Omental fat pad (tissue), 3 donors: ENCODE measurements at regions not wholly inside any gene's neighbourhood (a gene's known extent, or its start where the extent isn't known, plus 50 kb on each side); places are given as distances from the start of the nearest gene placed in this dataset. TPM values are rescaled to one million over a fixed set of nuclear protein-coding genes. Genes with fewer than 3 reads are reported as not detected.

Experiments
- ATAC-seq: fragments of 150-250 bp; one replicate; pipeline ENCODE4 v1.9.1; 2016; ENCODE audit warnings: mild to moderate bottlenecking, moderate library complexity; ENCODE audit not compliant: low FRiP score
- DNase-seq: peaks from one replicate; pipeline ENCODE4 v3.0.0-alpha.2; 2019; ENCODE audit warnings: low spot score
- CTCF ChIP-seq, 3 donors: fragments of 450-650 bp; IDR thresholded peaks; one replicate each; pipeline ENCODE4 v1.5.1; 2016 to 2017; ENCODE audit warnings: antibody characterized with exemption in 3 of 3, mild to moderate bottlenecking in 3 of 3, moderate library complexity in 2 of 3
- small RNA-seq: library from RNA; depleted of rRNA; stranded (forward); fragments of <200 nt; gene quantifications from one replicate; pipeline ENCODE3, GENCODE V24; 2016

DNA sequence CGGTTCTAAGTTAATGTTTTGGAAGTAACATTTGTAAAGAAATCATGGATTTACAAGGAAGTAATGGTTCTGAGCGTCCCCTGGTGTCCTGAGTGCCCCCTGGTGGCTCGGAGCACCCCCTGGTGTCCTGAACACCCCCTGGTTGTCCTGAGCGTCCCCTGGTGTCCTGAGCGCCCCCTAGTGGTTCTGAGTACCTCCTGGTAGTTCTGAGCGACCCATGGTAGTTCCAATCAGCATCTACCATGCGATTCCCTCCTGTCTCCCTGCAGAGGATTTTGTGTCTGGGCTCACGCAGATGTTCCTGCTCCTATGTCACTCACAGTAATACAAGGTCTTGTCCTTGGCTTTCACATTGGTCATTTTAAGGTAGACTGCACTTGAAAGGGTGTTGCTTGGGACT is 1352.9 kb downstream of the TMEM121 start:
- no peak for TF ChIP-seq CTCF (IDR thresholded peaks at IDR 0.05)
- DNase-seq (no peak), ATAC-seq (no peak)

DNA sequence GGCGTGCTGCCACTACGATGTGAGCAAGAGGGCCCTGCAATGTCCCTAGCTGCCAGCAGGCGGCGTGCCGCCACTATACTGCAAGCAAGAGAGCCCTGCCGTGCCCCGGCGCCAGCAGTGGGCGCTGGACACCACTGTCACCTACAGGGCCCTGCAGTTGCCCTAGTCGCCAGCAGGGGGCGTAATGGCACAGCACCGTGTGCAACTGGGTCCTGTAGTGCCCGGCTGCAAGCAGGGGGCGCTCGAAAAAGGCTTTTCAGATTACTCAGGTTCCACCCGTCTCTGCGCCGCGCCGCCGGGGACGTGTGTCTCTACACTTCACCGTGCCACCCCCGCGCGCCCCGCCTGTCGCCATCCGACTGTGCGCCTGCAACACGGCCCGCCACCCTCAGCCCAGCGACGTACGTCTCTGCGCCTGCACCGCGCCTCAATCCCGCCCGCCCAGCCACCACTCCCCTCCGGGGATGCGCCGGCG is 1356.9 kb downstream of the TMEM121 start:
- ATAC-seq (no peak), DNase-seq (no peak)
- TF ChIP-seq CTCF (IDR thresholded peaks at IDR 0.05), result no peak

Small RNA genes lying in the stretch of these regions (small RNA-seq; reads per million reads assigned to genes)
- gene AC244452.1 (not detected), gene IGHD1-1 (not detected), gene IGHD1-14 (not detected), gene IGHD1-20 (not detected), gene IGHD1-26 (not detected), gene IGHD1-7 (not detected), gene IGHD2-15 (not detected), gene IGHD2-2 (not detected), gene IGHD2-21 (not detected), gene IGHD2-8 (not detected), gene IGHD3-10 (not detected), gene IGHD3-16 (not detected), gene IGHD3-22 (not detected), gene IGHD3-3 (not detected), gene IGHD3-9 (not detected), gene IGHD4-11 (not detected), gene IGHD4-17 (not detected), gene IGHD4-23 (not detected), gene IGHD4-4 (not detected), gene IGHD5-12 (not detected), gene IGHD5-18 (not detected), gene IGHD5-24 (not detected), gene IGHD5-5 (not detected), gene IGHD6-13 (not detected), gene IGHD6-19 (not detected), gene IGHD6-25 (not detected), gene IGHD6-6 (not detected), gene IGHD7-27 (not detected), gene IGHJ1 (not detected), gene IGHJ1P (not detected), gene IGHJ2 (not detected), gene IGHJ2P (not detected), gene IGHJ3 (not detected), gene IGHJ3P (not detected), gene IGHJ4 (not detected), gene IGHJ5 (not detected), gene IGHJ6 (not detected), gene IGHV1-12 (not detected), gene IGHV1-14 (not detected), gene IGHV3-19 (not detected), gene IGHV3-57 (not detected), gene IGHV3-76 (not detected), gene IGHV5-78 (not detected), gene IGHV7-40 (not detected), gene IGHVII-1-1 (not detected), gene IGHVII-15-1 (not detected), gene IGHVII-22-1 (not detected), gene IGHVII-28-1 (not detected), gene IGHVII-33-1 (not detected), gene IGHVII-40-1 (not detected), gene IGHVII-44-2 (not detected), gene IGHVII-46-1 (not detected), gene IGHVII-49-1 (not detected), gene IGHVII-51-2 (not detected), gene IGHVII-53-1 (not detected), gene IGHVII-60-1 (not detected), gene IGHVII-62-1 (not detected), gene IGHVII-67-1 (not detected), gene IGHVII-74-1 (not detected), gene IGHVII-78-1 (not detected), gene IGHVIII-11-1 (not detected), gene IGHVIII-13-1 (not detected), gene IGHVIII-2-1 (not detected), gene IGHVIII-22-2 (not detected), gene IGHVIII-25-1 (not detected), gene IGHVIII-26-1 (not detected), gene IGHVIII-38-1 (not detected), gene IGHVIII-5-1 (not detected), gene IGHVIII-5-2 (not detected), gene IGHVIII-67-2 (not detected), gene IGHVIII-67-3 (not detected), gene IGHVIII-67-4 (not detected), gene IGHVIII-76-1 (not detected), gene IGHVIII-82 (not detected), gene MIR4507 (not detected), gene MIR4537 (not detected), gene MIR4538 (not detected), gene MIR4539 (not detected), gene MIR5195 (not detected), gene MIR8071-1 (not detected), gene MIR8071-2 (not detected), gene RNA5SP389 (not detected)
